HG03520 (cell line): ENCODE measurements at regions not wholly inside any gene's neighbourhood (a gene's known extent, or its start where the extent isn't known, plus 50 kb on each side); places are given as distances from the start of the nearest gene placed in this dataset.

Experiments used
- ATAC-seq: cut with Tn5 transposase; IDR thresholded peaks from one replicate; pipeline ENCODE4 v1.9.1; 2021; ENCODE audit warnings: mild to moderate bottlenecking, moderate library complexity; ENCODE audit not compliant: unreplicated experiment

DNA sequence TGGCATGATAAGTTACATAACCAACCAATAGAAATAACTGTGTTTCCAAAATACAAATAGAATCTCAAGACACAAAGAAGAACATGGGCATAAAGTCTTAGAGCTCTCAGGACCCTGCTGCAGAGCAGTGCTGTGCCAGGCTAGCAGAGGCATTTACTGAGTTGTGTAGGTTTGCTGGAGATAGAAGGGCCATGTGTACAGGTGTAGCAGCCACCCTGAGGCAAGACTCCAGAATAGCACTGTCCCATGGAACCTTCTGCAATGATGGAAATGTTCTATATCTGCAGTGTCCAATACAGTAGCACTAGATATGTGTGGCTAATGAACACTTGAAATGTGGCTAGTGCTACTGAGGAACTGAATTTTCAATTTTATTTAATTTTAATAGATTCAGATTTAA is 267.0 kb upstream of the UMPS start:
- ATAC-seq, result no peak

DNA sequence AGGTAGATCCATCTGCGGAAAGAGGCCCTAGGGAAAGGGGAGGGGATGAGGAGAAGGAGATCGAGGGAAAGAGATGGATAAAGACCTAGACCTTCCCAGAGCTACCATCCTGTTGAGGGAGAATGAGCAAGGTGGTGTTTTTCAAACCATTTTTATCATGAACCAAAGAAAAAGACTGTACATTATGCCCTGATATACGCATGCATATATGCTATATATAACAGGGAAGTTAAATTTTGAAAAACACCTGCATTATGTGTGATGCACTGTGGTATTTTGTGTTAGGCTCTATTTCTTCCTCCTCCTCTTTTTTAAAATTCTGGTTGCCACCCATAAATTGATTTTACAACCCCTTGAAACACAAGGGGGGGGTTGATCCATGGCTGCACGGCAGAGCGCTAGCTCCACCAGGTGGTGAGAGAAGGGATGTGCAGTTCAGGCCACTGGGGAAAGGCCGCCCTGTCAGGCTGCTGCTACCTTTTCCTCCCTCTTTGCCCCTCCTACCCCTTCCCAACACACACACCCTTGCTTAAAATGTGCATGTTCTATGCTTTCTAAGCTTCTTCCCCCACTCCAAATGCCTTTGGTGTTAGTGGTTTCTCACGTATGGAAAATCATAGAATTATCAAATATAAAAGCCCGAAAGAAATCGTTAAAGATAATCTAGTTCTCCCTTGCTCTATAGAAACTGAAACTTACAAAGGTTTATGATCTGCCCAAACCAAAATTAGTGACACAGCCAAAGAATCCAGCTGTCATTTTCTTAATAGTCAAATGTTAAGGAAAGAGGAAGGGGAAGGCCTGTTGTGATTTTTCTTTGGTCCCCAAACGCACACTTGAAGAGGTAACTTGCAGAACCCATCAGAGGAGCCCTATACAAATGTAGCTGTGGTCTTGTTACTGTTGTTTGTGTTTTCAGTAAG is 262.0 kb upstream of the UMPS start:
- no peak for ATAC-seq

DNA sequence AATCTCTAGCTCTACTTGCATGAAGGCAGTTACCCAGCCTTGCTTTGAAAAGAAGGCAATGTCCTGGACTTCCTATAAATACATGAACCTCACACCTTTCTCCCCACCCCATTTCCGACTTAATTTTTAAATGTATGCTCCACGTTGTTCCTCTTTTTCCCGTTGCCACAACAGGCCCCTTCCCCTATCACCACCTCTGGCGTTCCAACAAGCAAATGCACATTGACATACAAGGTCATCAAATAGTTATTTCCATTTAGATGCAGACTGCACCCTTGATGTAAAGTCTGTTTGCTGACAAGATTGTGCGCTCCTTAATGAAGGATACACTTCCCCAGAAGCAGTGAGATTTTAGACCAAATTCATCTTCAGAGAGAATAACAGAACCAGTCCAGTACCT is 260.7 kb upstream of the UMPS start:
- no peak for ATAC-seq

DNA sequence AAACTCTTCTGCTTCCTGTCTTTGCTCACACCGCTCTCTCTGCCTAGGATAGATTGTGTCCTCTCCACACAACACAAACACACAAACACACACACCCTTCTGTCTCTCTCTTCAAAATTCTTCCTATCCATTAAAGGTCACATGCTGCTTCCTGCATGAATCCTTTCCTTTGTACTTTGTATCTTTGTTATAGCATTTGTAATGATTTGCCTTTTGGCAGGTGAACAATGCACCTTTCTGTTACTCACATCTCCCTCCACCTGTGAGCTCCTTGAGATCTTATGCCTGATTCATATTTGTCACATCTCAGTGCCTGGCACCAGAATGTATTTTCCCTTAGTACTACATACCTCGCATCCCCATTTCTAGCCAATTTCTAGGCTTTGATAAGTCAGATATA is 251.4 kb upstream of the UMPS start:
- ATAC-seq, result no peak

DNA sequence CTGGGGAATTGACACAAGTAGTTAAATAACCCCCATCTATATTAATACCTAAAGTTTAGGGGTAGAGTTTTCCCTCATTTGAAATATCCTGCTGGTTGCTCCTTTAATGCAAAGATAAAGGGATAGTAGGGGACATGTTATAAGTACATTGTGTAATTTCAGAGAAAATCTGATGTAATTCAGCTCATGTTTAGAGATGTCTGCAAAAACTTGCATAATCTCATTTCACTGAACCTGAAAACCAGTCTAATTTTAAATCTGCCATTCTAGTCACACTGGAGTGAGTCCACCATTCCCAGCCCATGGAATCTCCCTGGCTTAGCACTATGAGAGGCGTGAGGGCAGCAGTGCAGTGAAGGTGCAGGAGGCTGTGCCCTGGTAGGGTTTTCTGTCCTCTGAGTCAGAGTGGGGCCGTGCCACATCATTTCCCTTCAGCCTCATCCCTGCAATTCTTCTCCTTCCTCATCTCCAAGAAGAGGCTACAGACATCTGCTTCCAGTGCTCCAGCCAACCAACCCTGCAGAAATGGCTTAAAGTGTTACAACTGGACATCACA is 246.3 kb upstream of the UMPS start:
- no peak for ATAC-seq

DNA sequence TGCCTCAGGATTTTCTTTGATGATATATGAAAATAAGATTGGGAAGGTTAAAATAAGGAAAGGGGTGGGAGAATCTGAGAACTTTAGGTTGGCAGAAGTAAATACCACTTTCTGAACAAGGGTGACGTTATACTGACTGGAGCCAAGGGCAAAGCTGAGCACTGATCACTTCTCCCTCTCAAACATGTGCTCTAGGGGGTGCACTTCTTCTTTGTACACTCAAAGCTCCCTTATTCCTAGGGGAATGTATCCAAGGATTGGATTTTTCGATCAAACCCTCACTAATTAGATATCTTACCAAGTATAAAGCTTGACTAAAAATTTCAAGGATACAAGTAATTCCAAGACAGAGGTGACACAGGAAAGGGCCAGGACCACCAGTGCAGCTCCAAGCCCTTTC is 243.9 kb upstream of the UMPS start:
- no peak for ATAC-seq

DNA sequence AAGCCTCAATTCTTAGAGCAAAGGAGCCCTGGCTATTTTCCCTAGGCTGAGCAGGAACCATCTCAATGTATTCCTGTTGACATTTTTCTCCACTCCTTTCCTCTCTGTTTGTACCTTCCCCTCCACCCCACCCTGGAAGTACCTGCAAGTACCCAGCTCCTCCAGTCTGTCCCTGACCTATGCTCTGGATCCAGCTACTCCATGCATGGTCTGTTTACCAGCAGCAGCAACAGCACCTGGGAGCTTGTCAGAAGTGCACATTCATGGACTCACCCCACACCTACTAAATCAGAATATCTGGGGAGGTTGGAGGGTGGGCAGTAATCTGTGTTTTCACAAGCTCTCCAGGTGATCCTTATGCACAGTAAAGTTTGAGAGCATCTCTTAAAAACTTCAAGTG is 240.7 kb upstream of the UMPS start:
- ATAC-seq, result no peak

DNA sequence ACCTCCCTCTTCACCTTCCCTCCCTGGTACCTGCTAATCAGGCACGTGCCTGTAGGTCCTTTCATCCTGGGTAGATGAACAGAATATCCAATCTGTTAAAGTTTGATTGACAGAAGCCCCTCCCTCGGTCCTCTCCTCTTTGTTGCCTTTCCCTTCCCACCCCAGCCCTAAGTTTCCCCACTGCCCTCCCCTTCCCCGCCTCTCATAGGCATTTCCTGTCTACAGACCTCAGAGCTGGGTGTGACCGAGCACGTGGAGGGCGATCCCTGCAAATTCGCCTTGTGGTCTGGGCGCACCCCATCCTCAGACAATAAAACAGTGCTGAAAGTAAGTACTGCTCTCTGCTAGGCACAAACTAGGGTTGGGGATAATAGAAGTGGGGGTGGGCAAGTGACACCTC is 239.2 kb upstream of the UMPS start:
- ATAC-seq, result no peak

DNA sequence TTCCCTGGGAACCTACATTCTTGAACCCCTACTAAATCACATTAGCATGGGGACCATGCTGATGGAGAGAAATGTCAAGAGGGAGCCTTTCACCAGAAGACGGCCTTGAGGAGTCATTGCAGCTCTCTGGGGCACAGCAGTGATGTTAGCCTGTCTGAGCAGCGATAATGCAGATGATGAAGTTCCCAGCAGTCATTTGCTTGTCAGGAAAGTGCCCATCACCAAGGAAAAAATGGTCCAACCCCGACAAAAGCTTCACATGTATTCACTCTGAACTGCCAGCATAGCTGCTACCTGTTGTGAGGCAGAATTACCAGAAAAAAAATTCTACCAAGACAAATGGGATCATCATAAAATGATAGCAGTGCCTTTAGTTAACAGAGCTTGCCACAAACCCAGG is 238.4 kb upstream of the UMPS start:
- ATAC-seq, result no peak

DNA sequence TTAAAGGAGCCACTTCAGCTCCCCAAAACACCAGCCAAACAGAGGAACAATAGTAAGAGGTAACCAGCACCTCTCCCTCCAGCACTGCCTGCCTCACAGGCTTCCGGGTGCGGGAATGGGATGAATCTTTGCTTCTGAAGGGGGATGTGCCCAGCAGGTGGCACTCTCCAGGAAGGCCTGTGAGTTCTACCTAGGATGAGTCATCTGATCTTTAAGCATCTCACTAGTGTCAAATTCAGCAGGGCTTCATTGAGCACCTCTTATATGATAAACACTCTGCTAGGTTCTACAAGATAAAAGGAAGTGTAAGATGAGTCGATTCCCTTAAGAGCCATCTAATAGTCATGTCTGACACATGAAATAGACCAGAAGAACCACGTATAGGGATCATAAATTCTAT is 237.4 kb upstream of the UMPS start:
- no peak for ATAC-seq

DNA sequence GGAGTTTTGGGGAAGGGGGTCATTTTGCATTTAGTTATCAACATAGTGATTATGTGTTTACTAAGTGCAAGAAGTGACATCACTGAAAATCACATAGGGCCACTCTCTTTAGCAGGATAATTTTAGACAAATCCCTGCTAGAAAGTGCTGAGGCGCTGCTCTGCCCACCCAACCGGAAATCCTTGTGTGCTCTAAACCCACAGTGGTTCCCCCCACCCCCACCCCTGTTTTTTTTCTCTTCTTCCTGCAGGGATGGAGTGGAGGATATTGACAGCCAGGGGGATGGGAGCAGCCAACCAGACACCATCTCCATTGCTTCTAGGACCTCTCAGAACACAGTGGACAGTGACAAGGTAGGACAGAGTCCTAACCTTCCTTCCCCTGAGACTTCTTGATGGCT is 234.2 kb upstream of the UMPS start:
- ATAC-seq, result no peak

DNA sequence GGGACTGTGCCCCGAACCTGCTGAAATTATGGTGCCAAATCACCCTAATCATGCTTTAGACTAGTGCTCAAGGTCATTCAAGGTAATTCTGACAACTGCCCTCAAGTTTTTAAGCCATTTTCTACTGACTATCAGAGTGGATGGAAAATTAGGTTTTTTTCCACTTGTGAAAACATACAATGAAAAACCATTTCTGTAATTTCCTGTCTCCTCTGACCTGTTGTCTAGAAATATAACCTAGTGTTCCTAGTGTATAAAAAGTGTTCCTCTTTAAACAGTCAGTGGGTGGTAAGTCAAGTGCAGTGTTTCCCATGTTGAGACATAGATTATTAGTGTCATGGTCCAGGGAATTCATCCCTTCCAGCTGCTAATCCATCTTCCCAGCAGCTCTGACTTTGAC is 232.8 kb upstream of the UMPS start:
- ATAC-seq, result no peak

DNA sequence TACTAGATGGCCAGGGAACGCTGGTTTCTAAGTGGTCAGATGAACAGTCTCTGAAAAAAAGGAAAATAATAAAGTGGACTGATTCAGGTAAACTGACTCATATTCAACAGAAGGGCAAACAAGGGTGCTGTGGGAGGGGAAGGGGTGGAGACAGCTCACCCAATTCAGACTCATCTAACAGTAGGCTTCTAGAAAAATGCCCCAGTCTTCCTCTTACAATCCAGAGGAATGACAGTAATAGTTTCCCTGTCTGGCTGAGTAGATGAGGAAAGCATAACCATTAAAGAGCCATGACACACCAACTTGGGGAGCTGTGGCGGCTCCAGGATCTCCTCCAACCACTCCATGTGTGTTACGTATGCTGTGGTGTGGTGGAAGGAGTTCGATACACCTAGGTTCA is 231.4 kb upstream of the UMPS start:
- no peak for ATAC-seq

DNA sequence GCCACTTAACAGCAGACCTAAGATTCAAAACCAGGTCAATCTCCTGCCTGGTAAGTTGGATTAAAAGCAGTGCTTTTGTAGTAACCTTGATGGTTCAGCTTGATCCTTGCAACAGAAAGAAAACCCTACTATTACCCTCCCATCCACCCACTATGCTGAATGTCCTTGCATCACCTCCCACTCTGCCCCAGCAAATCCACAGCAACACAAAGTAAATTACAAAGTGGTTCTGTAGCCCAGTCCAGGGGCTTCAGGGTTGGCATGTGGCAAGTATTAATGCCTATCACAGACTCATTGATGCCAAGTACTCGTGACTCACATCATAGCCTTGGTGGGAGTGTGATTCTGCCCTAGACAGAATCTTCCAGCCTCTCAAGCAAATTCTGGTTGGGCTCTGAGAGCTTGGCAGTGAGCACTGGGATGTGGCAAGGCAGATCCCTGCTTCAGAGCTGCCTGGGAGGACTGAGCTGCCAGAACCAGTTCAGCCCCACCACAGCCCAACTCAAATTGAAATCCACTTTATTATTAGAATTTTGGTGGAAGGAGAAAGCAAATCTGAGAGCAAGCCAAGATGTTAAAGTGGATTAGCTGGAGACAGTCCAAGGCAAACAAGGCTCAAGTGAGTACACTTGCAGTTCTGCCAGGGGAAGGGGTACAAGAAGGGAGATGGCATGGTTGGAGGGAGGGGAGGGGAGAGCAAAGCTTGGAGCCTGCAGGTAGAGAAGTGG is 225.8 kb upstream of the UMPS start:
- ATAC-seq, result no peak

DNA sequence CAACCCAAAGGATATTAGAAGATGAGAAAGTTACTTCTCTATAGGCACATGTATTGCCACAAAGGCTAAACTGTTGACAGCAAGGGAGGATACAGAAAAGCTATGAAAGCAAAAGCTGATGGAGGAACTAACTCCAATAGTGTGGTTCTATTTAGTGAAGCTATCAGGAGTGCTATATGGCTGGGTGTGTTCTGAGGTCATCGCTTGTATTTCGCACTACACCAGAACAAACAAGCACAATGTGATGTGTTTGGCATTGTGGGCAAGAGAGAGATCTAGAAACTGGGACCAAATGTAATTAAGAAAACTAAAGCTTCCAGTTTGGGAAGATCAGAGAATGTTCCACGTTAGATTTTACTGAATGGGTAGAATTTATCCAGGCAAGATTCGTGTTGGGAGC is 220.4 kb upstream of the UMPS start:
- no peak for ATAC-seq

DNA sequence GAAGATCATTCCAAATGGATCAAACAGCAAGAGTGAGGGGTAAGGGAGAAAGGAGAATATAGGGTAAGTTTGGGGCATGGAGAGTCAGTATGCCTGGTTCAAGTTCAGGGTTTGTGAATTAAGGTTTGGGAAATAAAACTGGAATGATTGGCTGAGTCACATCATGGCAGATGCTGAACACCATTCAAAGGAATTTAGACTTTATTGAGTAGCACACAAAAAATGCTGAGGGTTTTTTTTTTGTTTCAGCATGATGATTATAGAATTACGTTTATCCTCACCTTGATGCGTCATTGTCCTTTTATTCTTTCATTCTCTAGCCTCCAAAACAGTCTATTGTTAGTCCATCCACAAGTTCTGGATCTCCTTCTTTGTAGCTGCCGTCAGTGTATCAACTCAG is 220.0 kb upstream of the UMPS start:
- no peak for ATAC-seq

DNA sequence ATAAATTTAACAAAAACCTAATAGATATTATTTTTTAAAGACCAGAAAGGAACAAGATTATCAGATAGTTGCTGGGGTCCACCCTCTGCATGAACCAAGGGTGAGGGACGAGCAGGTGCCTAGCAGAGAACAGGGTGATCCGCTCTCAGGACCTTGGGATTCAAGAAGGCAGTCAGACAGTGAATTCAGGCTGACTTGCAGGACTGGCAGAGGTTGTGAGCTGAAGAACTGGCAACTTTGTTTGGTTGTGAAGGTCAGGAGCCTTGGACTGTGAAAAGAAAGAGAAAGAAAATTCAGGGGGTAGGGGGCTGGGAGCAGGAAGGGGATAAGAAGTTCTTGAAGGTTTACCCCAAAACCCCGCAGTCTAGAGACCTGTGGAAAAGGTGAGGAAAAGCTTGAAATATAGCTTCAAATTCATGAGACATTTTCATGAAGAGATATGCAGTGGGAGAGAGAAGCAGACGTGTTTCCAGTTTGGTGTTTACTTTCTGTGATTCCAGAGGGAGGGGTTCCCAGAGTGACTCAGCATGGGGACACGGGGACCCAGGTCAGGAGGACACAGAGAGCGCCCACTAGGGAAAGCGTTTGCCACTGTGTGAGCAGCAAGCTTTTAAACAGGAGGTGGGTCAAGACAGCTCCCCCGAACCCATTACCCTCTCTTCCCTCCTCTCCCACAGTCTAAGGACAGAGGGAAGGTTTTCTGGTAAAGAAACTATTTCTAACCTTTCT is 217.2 kb upstream of the UMPS start:
- ATAC-seq, result no peak

DNA sequence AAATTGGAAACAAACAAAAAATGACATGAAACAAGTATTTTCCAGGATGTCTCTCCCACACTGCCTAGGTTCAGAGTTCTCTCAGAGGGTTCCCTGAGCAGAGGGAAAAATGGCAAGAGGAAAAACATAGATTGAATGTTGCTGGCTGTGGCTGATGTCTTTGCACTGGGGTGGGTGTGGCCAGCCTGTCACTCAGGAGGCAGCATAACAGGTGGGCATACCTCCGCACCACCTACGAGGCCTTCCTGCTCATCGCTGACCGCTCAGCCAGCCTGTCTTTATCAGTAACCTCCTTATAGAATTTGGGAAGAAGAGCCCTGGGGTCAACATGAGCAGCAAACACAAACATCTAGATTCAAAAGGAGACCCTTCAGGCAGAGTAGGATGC is 216.6 kb upstream of the UMPS start:
- no peak for ATAC-seq

DNA sequence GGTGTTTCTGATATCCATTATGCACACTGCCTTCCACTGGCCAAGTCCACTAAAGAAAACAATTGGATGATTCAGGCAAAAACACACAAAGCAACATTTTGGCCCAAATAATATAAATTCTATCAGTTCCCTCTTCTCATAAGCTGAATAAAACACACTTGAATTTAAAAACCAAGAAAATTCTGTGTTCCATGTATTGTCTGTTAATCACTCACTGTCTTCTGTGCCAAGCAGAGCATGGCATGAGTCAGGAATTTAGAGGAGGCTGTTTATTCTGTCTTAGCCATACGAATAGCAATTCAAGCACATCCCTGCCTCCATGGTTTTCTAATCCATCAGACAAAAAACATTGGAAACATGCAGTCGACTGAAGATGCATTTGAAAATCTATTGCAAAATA is 215.6 kb upstream of the UMPS start:
- ATAC-seq, result no peak

DNA sequence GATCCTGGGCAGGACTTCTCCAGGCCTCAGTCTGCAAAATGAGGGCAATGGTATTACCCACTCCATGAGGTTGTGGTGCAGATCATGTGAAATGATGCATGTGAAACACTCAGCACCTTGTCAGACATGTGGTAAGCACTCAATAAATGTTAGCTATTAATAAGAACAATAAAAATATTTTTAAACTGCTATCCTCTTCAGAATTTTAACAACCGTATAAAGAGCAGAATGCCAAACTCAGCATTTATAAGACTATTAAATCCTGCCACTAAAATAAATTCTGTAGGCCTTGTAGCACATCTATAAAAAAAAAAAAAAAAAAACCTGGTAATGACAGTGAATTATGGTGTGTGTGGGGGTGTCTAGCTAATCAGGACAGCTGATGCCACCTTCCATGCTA is 213.9 kb upstream of the UMPS start:
- ATAC-seq, result no peak

DNA sequence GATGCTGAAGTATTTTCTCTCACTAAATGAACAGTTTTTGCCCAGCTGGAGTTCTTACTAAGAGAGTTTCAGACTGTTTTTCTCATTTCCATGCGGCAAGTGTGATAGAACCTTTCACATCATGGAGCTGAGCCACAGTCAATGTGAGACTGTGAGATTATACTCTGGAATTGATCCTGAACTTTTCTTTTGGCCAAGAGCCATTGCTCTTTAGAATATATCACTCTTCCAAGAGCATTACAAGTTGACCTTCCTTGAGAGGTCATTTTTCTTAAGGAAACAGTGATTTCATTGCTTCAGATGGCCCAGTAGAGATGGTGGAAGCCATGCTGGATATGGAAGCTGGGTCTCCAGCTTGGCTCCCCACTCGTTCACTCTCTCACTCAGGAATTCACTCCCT is 212.9 kb upstream of the UMPS start:
- no peak for ATAC-seq

DNA sequence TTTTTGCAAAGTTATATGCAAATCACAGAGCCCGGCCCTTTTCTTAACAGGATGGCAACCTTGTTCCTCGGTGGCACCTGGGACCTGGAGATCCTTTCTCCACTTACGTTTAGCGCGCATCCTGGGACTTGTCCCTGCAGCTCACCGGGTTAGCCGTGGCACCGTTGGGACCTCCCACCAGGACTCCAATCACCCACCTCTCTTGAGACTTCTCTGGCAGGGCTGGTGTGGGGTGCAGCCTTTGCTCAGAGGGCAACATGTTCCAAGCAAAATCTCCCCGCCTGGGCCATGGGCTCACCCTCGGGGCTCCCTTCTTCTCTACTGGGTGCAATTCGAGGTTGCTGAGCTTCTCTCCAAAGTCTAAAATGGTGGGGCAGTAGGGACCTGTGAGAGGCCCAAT is 211.9 kb upstream of the UMPS start:
- no peak for ATAC-seq
